ENCODE measurements at regions not wholly inside any gene's neighbourhood (a gene's known extent, or its start where the extent isn't known, plus 50 kb on each side); places are given as distances from the start of the nearest gene placed in this dataset.

DNA sequence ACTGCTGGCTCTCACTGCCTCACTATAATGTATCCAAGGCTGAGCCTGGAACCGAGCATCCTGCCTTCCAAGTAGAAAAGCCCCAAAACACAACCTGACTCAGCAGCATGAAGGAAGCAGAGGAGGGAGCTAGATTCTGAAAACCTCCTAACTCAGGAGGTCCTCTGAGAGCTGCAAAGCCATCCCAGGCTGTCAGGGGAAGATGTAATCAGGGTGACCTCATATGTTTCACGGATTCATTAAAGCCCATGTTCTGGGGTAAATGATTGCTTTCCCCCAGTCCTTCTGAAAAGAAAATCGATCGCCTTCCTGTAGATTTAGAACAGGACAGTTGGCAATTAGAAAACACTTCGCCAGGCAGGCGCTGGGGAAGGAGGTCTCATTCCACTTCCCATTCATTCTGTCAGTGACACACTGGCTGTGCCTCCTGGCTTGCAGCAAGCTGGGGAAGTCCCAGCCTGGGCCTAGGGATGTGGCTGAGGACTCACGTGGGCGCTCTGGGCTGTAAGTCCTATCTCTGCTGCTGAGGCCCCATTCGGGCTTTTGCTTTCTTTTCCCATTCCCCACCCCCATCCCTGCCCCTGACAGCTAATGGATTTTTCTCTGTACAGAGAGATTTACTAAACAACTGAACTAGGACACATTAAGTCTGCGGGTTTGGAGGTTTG, 75.7 kb upstream of the TMEM132E start:
- TF ChIP-seq MYC (IDR thresholded peaks at IDR 0.05; ENCODE audit: borderline replicate concordance, low read length) = no peak
- no peak for TF ChIP-seq POLR2AphosphoS2 (conservative IDR thresholded peaks at IDR 0.05; ENCODE audit: low read length)
- TF ChIP-seq RFX5 (IDR thresholded peaks at IDR 0.05) = no peak

Data from A549 (cell line).